HG03025 (cell line): ENCODE measurements at regions not wholly inside any gene's neighbourhood (a gene's known extent, or its start where the extent isn't known, plus 50 kb on each side); places are given as distances from the start of the nearest gene placed in this dataset.
"Not testable (repeated sequence)": the region's sequence is repeated elsewhere in the genome, so short reads cannot be mapped to it uniquely, and the experiment has no call there.

Experiments used
- ATAC-seq: cut with Tn5 transposase; IDR thresholded peaks from one replicate; pipeline ENCODE4 v1.9.1; 2021; ENCODE audit warnings: mild to moderate bottlenecking, moderate library complexity; ENCODE audit not compliant: unreplicated experiment, low FRiP score

DNA sequence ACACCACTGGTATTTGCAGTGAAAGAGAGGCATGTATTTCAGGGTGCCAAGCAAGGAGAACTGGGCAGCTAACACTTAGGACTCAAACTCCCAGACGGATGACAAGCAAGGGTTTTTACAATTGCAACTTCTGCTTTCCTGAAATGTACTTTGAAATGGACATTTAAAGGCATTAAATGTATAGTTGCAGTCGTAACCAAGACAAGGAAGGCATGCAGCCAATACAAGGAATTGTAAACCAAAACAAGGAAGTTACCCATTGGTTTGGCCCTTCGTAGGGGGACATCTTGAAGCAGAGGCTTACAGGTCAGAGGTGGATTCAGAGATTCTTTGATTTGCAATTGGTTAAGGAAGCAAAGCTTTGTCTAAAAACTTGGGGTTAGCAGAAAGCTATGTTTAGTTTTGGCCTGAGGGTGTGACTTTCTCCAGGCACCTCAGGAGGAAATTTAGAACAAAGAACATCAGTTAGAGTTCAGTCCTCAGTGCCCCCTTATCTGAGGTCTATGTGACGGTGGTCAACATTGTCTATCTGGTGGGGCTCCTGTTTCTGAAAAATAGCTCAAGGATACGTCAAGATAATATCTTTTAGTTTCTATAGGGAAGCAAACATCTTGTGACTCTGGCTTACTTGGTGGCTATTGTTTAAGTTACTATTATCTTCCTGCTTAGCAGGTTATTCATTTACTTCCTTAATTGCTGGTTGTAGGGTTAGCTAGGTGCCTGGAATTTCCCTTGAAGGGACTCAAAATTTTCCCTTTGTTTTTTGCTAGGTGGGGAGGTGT is 266.0 kb downstream of the CD83 start:
- no peak for ATAC-seq

DNA sequence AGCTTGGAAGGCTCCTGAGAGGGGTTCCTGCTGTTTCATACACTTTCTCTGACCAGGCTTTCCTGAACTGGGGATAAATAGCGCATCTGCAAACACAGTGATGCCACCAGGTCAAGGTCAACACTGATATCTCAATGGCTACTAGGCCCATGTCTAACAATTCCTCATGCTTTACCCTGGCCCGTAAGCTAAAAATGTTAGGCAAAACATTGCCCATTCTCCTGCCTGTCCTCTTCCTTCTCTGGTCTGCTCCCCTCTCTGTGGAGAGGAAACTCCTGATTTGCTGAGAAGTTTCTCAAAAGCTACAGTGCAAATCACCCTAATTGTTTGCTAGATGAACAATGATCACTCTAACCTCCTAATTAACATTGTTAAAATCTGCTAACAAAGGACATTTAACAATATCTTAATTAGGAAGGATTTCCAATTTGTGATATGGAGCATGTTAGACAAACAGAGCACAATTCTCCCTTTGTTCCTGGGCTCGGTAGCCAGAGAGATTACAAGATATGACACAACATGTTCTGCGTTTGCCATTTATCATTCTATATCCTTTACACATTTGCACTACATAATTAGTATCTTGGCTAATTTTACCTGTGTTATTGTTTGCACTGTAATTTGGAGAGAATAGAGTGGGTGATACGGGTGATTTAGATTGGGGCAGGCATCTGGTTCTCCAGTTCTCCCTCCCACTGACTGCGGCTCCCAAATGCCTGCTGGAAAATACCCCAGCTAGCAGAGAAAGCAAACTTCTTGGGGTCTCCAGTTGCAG is 266.8 kb downstream of the CD83 start:
- ATAC-seq, result no peak

DNA sequence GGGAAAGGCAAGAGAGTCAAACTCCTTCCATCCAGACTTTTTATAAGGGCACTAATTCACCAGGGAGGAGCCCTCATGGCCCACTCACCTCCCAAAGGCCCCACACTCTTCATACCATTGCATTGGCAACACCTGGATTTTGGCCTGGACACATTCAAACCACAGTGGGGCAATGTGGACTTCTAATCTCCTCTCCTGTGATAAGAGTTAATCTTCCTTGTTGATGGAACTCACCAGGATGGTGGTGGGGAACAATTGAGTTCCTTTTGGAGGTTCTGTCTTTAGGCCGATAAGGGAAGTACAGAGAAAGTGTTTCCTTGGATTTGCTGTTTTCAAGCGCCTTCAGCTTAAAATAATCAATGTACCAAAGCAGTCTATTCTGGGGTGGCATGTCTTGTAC is 268.7 kb downstream of the CD83 start:
- ATAC-seq, result no peak

- no peak for ATAC-seq
Measured at GRCh38 chr6:14386668-14387067, 269.1 kb downstream of the CD83 start.

GRCh38 chr6:14388371-14388770 is 270.8 kb downstream of the CD83 start:
- ATAC-seq, result no peak

DNA sequence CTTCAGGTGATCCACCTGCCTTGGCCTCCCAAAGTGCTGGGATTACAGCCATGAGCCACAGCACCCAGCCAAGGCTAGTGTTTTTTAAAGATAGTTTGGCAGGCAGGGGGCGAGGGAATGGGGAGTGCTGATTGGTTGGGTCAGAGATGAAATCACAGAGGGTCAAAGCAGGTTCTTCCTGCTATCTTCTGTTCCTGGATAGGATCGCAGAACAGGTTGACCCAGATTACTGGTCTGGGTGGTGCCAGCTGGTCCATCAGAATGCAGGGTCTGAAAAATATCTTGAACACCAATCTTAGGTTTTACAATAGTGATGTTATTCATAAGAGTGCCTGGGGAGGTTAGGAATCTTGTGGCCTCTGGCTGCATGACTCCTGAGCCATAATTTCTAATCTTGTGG is 272.2 kb downstream of the CD83 start:
- ATAC-seq, result not testable (repeated sequence)

DNA sequence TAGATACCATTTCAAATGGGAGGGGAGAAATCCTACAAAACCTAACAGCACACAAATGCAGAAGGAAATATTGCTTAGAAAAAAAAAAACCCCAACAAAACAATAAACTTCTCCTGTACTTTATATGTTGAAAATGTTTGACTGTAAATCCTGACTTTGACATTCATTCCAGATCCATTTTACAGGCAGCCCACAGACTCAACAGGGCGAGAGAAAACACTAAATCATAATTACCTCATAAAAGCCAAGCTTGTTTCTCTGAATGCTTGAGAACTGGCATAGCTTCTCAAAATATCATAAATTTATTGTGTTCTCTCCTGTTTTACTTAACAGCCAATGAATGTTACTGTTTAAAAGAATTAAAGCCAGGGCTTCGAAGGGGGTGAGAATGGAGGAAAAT is 273.2 kb downstream of the CD83 start:
- ATAC-seq, result no peak

DNA sequence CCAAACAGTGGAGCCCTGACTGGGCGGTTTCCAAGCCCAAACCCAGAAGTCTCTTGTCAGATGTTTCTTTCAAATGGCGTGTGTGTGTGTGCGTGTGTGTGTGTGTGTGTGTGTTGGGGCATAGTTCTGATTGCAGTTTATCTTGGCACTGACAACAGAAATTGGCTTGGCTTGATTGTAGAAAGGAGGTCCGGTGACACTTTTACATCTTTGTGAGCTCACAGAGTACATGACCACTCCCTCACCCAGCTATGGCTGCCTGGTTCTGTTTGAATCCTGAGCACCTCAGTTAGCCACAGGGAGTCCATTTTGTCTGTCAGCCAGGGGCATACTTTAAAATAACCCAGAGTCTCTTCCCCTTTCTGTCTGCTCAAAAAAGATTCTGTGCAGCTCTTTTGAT is 276.3 kb downstream of the CD83 start:
- ATAC-seq, result no peak

GRCh38 chr6:14396392-14396791 is 278.8 kb downstream of the CD83 start:
- ATAC-seq, result no peak

DNA sequence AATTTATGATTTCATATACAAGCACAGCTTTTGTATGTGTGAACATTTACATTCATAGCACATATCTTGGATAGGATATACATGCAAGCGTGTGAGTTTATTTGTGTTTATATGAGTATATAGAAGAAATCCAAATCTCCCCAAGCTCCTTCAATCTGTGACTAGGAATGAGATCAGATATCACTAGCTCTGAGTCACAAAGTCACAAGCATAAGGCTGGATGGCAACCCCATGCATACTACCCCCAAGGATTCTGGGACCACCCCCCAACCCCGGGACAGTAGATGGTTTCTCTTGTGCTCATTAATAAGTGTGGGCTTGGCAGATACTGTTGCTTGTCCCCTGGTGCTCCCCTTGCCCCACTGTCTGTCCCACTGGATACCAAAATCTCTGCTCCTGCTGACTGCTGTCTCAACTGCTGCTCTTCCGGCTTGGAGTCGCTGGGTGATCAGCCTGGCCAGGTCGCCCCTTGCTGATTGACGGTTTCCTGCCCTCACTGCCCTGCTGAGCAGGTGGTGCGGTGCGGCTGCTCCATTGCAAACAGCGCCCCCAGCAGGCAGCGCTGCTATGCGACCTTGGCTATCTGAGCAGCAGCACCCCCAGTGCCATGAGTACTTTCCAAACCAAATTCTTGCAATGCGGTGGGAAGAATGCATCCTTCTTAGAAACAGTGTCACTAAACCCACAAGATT is 279.4 kb downstream of the CD83 start:
- no peak for ATAC-seq

DNA sequence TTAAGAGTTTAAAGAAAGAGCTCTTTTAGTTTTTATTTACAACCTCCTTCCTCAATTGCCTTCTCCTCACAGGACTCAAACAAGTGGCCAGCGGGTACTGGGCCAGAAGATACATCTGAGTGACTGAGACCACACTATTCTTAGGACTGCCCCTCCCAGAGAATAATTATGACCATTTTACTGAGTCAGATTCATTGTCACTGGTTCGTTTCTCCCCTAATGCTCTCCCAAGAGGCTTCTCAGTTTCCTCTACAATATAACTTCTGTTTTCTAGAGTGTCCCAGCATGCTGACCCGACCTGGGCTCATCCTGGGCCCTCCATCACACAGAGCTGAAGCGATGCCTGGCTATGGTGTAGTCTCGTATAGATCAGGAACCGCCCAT is 279.9 kb downstream of the CD83 start:
- ATAC-seq, result no peak

DNA sequence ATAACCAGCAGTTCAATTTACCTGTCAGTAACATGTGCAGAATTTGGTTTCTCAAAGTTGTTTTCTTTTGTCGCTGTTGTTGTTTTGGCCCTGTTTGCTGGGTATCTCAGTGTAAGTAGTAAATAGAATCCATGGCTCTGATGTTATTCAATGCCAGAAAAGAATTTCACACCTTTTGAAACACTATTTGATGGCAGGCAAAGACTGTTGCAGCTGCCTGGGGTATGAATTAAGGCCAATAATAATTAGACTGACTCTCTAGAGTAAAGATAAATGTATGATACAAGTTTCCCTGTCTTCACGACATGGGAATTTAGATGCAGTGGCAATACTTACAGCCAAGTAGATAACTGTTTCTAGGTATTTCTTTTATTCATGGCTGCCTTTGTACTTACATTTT is 281.4 kb downstream of the CD83 start:
- no peak for ATAC-seq

DNA sequence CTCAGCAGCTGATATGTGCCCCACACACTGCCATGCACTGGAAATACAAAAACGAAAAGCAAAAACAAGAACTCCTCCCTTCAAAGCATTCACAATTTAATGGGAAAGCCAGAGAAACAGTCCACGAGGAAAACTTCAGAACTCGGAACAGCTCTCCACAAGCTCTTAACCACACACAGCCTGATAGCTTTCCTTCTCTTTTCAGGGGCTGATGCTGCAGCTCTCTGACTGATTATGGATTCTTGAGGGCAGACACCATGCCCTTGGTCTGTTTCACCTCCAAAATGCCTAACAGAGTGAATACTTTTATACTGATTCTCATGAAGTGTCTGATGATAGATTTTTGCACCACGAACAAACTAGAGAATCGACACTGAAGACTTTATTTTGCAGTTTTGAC is 282.1 kb downstream of the CD83 start:
- ATAC-seq, result no peak

- no peak for ATAC-seq
Measured at GRCh38 chr6:14401246-14401645, 283.7 kb downstream of the CD83 start.

DNA sequence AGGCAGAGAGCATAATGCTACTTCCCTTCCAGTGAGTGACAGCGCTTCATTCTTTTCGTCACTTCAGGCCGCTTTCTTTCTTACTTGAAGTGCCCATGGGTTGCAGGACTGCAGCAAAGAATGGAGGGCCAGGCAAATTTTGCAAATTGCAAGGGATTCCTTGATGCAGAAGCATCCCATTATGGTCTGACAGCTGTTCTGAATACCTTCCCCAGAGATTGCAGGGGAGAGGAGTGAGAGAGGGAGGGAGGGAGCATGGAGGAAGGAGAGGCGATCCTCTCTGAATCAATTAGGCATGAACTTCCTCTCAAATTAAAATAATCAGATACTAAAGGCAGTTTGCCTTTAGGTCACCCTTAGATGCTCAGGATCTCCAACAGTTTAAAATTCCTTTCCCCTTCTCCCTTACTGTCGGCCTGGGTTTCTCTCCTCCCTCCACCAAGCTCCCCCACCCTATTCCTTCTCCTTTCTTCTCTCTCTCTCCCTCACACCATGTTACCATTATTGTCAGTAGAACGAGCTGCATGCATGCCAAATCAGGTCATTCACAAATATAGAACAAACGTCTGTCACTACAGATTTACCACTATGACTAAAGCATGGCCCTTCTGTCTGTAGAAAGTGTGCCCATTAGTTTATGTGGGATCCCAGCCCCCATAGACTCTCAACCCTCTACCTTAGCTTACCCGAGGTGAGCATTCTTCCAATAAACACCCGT is 289.2 kb downstream of the CD83 start:
- no peak for ATAC-seq

- ATAC-seq, result no peak
Measured at GRCh38 chr6:14408446-14408845, 290.9 kb downstream of the CD83 start.

DNA sequence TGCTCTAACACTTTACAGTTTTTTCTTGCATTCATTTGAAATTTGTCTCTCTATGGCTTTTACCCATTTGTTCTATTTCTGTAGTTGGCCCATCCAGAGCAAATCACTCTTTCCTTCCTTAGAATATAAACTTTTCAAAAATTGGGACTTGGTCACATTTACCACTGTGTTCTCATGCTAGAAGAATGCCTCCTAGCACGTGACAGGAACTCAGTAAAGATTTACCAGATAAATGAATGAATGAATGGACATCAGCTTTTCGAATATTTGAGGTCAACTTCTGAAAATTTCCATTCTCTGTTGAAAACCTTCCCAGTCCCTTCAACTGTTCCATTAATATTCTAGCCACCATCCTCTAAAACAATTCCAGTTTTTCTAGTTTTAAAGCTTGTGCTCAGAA is 294.5 kb downstream of the CD83 start:
- ATAC-seq, result no peak

DNA sequence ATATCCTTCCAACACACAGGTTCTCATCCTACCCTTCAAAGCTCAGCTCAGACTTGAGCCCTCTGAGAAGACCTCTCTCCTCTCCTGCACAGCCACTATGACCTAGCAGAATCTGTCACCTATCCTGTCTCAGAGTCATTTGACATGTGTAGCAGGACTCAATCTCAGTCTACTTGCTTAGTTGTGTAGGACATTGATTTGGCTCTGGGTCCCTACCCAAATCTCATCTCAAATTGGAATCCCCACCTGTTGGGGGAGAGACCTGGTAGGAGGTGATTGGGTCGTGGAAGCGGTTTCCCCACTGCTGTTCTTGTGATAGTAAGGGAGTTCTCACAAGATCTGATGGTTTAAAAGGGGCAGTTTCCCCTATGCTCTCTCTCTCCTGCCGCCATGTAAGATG is 297.9 kb downstream of the CD83 start:
- ATAC-seq, result no peak

DNA sequence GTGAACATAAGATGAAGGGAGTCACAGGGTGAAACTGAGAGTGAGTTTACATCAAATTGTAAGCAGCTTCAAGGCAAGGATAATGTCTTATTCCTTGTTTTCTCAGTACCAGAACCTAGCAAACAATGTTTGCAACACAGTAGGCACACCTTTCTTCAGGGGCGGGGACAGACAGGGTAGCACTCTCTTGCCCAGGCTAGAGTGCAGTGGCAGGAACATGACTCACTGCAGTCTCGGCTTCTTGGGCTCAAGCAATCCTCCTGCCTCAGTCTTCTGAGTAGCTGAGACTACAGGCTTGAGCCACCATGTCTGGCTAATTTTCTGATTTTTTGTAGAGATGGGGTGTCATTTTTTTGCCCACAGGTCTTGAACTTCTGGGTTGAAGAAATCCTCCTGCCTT is 299.8 kb downstream of the CD83 start:
- no peak for ATAC-seq

GRCh38 chr6:14419224-14419623 is 301.7 kb downstream of the CD83 start:
- not testable (repeated sequence) for ATAC-seq

- no peak for ATAC-seq
Measured at GRCh38 chr6:14422061-14422460, 304.5 kb downstream of the CD83 start.
